ENCODE measurements at regions not wholly inside any gene's neighbourhood (a gene's known extent, or its start where the extent isn't known, plus 50 kb on each side); places are given as distances from the start of the nearest gene placed in this dataset.
"Not testable (repeated sequence)": the region's sequence is repeated elsewhere in the genome, so short reads cannot be mapped to it uniquely, and the experiment has no call there.

- not testable (repeated sequence) for TF ChIP-seq CTCF (conservative IDR thresholded peaks at IDR 0.05; ENCODE audit: low read length); EZH2phosphoT487 (IDR thresholded peaks at IDR 0.05; ENCODE audit: borderline replicate concordance)
These were observed 176.1 kb downstream of the MATN1 start for GRCh38 chr1:30547326-30547725.
